Bone marrow (tissue), 2 donors: ENCODE measurements at regions not wholly inside any gene's neighbourhood (a gene's known extent, or its start where the extent isn't known, plus 50 kb on each side); places are given as distances from the start of the nearest gene placed in this dataset.
A peak's percentile ranks its signal among the peaks of the same experiment; 100 is the strongest.

ENCODE experiments used
- DNase-seq, 2 donors: peaks; one replicate each; lab custom pipeline; 2025; lab: John Stamatoyannopoulos, UW

- DNase-seq: peak; percentile 28 to 79
These were observed 1395.8 kb downstream of the EFNB2 start for GRCh38 chr13:105139380-105140285.

- no peak for DNase-seq
These were observed 1396.4 kb downstream of the EFNB2 start for GRCh38 chr13:105139048-105139379.

- DNase-seq: no peak
These were observed 1399.4 kb downstream of the EFNB2 start for GRCh38 chr13:105135852-105136615.

- DNase-seq: no peak
These were observed 1407.7 kb downstream of the EFNB2 start for GRCh38 chr13:105127732-105128131.

GRCh38 chr13:105121221-105121620 lies 1414.2 kb downstream of the EFNB2 start:
- DNase-seq: no peak

GRCh38 chr13:105118426-105118985 lies 1417.0 kb downstream of the EFNB2 start:
- DNase-seq: no peak

- no peak for DNase-seq
These were observed 1418.5 kb downstream of the EFNB2 start for GRCh38 chr13:105116966-105117365.

GRCh38 chr13:105112561-105112960 lies 1422.9 kb downstream of the EFNB2 start:
- DNase-seq: no peak

- DNase-seq: no peak
These were observed 1427.7 kb downstream of the EFNB2 start for GRCh38 chr13:105107781-105108180.

GRCh38 chr13:105105471-105105870 lies 1430.0 kb downstream of the EFNB2 start:
- DNase-seq: no peak

- no peak for DNase-seq
These were observed 1437.9 kb downstream of the EFNB2 start for GRCh38 chr13:105097521-105097920.

- DNase-seq: no peak
These were observed 1445.4 kb downstream of the EFNB2 start for GRCh38 chr13:105089858-105090643.

GRCh38 chr13:105087945-105088344 lies 1447.5 kb downstream of the EFNB2 start:
- no peak for DNase-seq

GRCh38 chr13:105084931-105085330 lies 1450.5 kb downstream of the EFNB2 start:
- DNase-seq: no peak

- no peak for DNase-seq
These were observed 1451.5 kb downstream of the EFNB2 start for GRCh38 chr13:105083992-105084391.

- no peak for DNase-seq
These were observed 1460.7 kb downstream of the EFNB2 start for GRCh38 chr13:105074755-105075154.

GRCh38 chr13:105073041-105073440 lies 1462.4 kb downstream of the EFNB2 start:
- no peak for DNase-seq

- DNase-seq: no peak
These were observed 1465.0 kb downstream of the EFNB2 start for GRCh38 chr13:105070452-105070851.

- DNase-seq: no peak
These were observed 1466.4 kb downstream of the EFNB2 start for GRCh38 chr13:105069106-105069505.

- DNase-seq: no peak
These were observed 1471.8 kb downstream of the EFNB2 start for GRCh38 chr13:105063676-105064075.

- DNase-seq: no peak
These were observed 1475.7 kb downstream of the EFNB2 start for GRCh38 chr13:105059786-105060185.

- DNase-seq: no peak
These were observed 1476.9 kb downstream of the EFNB2 start for GRCh38 chr13:105058517-105058916.
